ENCODE measurements at regions not wholly inside any gene's neighbourhood (a gene's known extent, or its start where the extent isn't known, plus 50 kb on each side); places are given as distances from the start of the nearest gene placed in this dataset.

- no peak for DNase-seq (ENCODE audit: low read depth)
These were observed 595.1 kb downstream of the TUSC7 start for GRCh38 chr3:117304681-117305080.

- no peak for DNase-seq (ENCODE audit: low read depth)
These were observed 596.1 kb downstream of the TUSC7 start for GRCh38 chr3:117305681-117306080.

- DNase-seq (ENCODE audit: low read depth), result no peak
These were observed 596.7 kb downstream of the TUSC7 start for GRCh38 chr3:117306299-117306698.

- no peak for DNase-seq (ENCODE audit: low read depth)
These were observed 598.8 kb downstream of the TUSC7 start for GRCh38 chr3:117308353-117308752.

GRCh38 chr3:117308756-117309155 is 599.2 kb downstream of the TUSC7 start:
- no peak for DNase-seq (ENCODE audit: low read depth)

- no peak for DNase-seq (ENCODE audit: low read depth)
These were observed 601.0 kb downstream of the TUSC7 start for GRCh38 chr3:117310536-117310935.

GRCh38 chr3:117314441-117315150 is 605.0 kb downstream of the TUSC7 start:
- no peak for DNase-seq (ENCODE audit: low read depth)

GRCh38 chr3:117322866-117323265 is 613.3 kb downstream of the TUSC7 start:
- DNase-seq (ENCODE audit: low read depth), result peak; percentile 44

- no peak for DNase-seq (ENCODE audit: low read depth)
These were observed 637.3 kb downstream of the TUSC7 start for GRCh38 chr3:117346901-117347300.

- DNase-seq (ENCODE audit: low read depth), result no peak
These were observed 639.3 kb downstream of the TUSC7 start for GRCh38 chr3:117348884-117349283.

GRCh38 chr3:117349566-117349965 is 640.0 kb downstream of the TUSC7 start:
- DNase-seq (ENCODE audit: low read depth), result no peak

GRCh38 chr3:117350371-117350770 is 640.8 kb downstream of the TUSC7 start:
- no peak for DNase-seq (ENCODE audit: low read depth)

GRCh38 chr3:117355566-117355965 is 646.0 kb downstream of the TUSC7 start:
- peak; percentile 36 for DNase-seq (ENCODE audit: low read depth)

GRCh38 chr3:117356091-117356705 is 646.6 kb downstream of the TUSC7 start:
- DNase-seq (ENCODE audit: low read depth), result no peak

GRCh38 chr3:117358717-117359314 is 649.2 kb downstream of the TUSC7 start:
- DNase-seq (ENCODE audit: low read depth), result no peak

- DNase-seq (ENCODE audit: low read depth), result no peak
These were observed 657.0 kb downstream of the TUSC7 start for GRCh38 chr3:117366574-117366973.

GRCh38 chr3:117367861-117368260 is 658.3 kb downstream of the TUSC7 start:
- DNase-seq (ENCODE audit: low read depth), result no peak

- DNase-seq (ENCODE audit: low read depth), result no peak
These were observed 671.1 kb downstream of the TUSC7 start for GRCh38 chr3:117380631-117381030.

- no peak for DNase-seq (ENCODE audit: low read depth)
These were observed 683.5 kb downstream of the TUSC7 start for GRCh38 chr3:117393119-117393518.

GRCh38 chr3:117398141-117398899 is 688.7 kb downstream of the TUSC7 start:
- DNase-seq (ENCODE audit: low read depth), result no peak

- peak; percentile 13 for DNase-seq (ENCODE audit: low read depth)
These were observed 689.9 kb downstream of the TUSC7 start for GRCh38 chr3:117399311-117400078.

- DNase-seq (ENCODE audit: low read depth), result no peak
These were observed 690.7 kb downstream of the TUSC7 start for GRCh38 chr3:117400303-117400702.

Data from renal cortical epithelial cell (primary cell).